HFFc6 (cell line): ENCODE measurements at regions not wholly inside any gene's neighbourhood (a gene's known extent, or its start where the extent isn't known, plus 50 kb on each side); places are given as distances from the start of the nearest gene placed in this dataset.

Source experiments
- DNase-seq: peaks from one replicate; pipeline ENCODE4 v3.0.0-alpha.2; 2018
- H3K27ac Mint-ChIP-seq: 2 replicates; pipeline ENCODE4 v1.8.0; 2020; ENCODE audit warnings: mild to moderate bottlenecking, mixed read lengths
- H3K27me3 Mint-ChIP-seq: 2 replicates; pipeline ENCODE4 v1.8.0; 2021; ENCODE audit warnings: mild to moderate bottlenecking, moderate library complexity, mixed read lengths; ENCODE audit not compliant: insufficient read depth
- H3K36me3 Mint-ChIP-seq: 2 replicates; pipeline ENCODE4 v1.8.0; 2021; ENCODE audit warnings: low read depth, mixed read lengths
- H3K4me1 Mint-ChIP-seq: 2 replicates; pipeline ENCODE4 v1.8.0; 2020; ENCODE audit warnings: low read depth, mixed read lengths
- H3K4me3 Mint-ChIP-seq: 2 replicates; pipeline ENCODE4 v1.8.0; 2020; ENCODE audit warnings: mild to moderate bottlenecking, moderate library complexity, mixed read lengths
- H3K9me3 Mint-ChIP-seq: 2 replicates; pipeline ENCODE4 v1.8.0; 2020; ENCODE audit warnings: mild to moderate bottlenecking, mixed read lengths
- CTCF ChIP-seq: fragments of 200-600 bp; sonication (generic); IDR thresholded peaks from 2 replicates; pipeline ENCODE4 v1.5.0; 2021; ENCODE audit warnings: antibody characterized with exemption, mild to moderate bottlenecking

GRCh38 chr20:24139846-24140245, 151.3 kb upstream of the GGTLC1 start:
- no peaks in the 10 kb centered on the region for H3K36me3 Mint-ChIP-seq
- TF ChIP-seq CTCF: no peak

GRCh38 chr20:24138951-24139350, 150.4 kb upstream of the GGTLC1 start:
- DNase-seq: no peak
- H3K4me3 Mint-ChIP-seq: no peak overlapping the region
- no peaks in the 10 kb centered on the region; the same call in none of the 2 replicates for H3K27me3 Mint-ChIP-seq
- no peaks in the 10 kb centered on the region for H3K36me3 Mint-ChIP-seq
- H3K27ac Mint-ChIP-seq: no peak overlapping the region
- no peak for TF ChIP-seq CTCF
- H3K9me3 Mint-ChIP-seq: no peaks in the 10 kb centered on the region; the same call in 1 of the 2 replicates
- H3K4me1 Mint-ChIP-seq: no peaks in the 10 kb centered on the region; the same call in 1 of the 2 replicates

More at GRCh38 chr20:24139846-24140245, 151.3 kb upstream of the GGTLC1 start:
- H3K27me3 Mint-ChIP-seq: no peaks in the 10 kb centered on the region; the same call in none of the 2 replicates
- H3K4me1 Mint-ChIP-seq: no peaks in the 10 kb centered on the region
- no peak for DNase-seq
- H3K27ac Mint-ChIP-seq: no peak overlapping the region
- H3K4me3 Mint-ChIP-seq: no peak overlapping the region
- no peaks in the 10 kb centered on the region; the same call in 1 of the 2 replicates for H3K9me3 Mint-ChIP-seq

- Mint-ChIP-seq H3K36me3 (no peaks in the 10 kb centered on the region), H3K4me1 (no peaks in the 10 kb centered on the region; the same call in 1 of the 2 replicates), H3K27ac (no peak overlapping the region), H3K4me3 (no peak overlapping the region), H3K27me3 (no peaks in the 10 kb centered on the region; the same call in none of the 2 replicates), H3K9me3 (no peaks in the 10 kb centered on the region; the same call in 1 of the 2 replicates)
- no peak for TF ChIP-seq CTCF
- no peak for DNase-seq
Observed at GRCh38 chr20:24138196-24138857, 149.7 kb upstream of the GGTLC1 start.

GRCh38 chr20:24136659-24137246, 148.2 kb upstream of the GGTLC1 start:
- DNase-seq: no peak
- no peaks in the 10 kb centered on the region; the same call in 1 of the 2 replicates for H3K4me1 Mint-ChIP-seq
- no peak overlapping the region for H3K27ac Mint-ChIP-seq
- H3K27me3 Mint-ChIP-seq: no peaks in the 10 kb centered on the region; the same call in none of the 2 replicates
- no peak overlapping the region for H3K4me3 Mint-ChIP-seq
- peaks cover 1% of the 10 kb centered on the region; the same call in 1 of the 2 replicates for H3K9me3 Mint-ChIP-seq
- no peaks in the 10 kb centered on the region for H3K36me3 Mint-ChIP-seq
- no peak for TF ChIP-seq CTCF

GRCh38 chr20:24135781-24136180, 147.2 kb upstream of the GGTLC1 start:
- H3K36me3 Mint-ChIP-seq: no peaks in the 10 kb centered on the region
- no peaks in the 10 kb centered on the region; the same call in 1 of the 2 replicates for H3K4me1 Mint-ChIP-seq
- H3K27me3 Mint-ChIP-seq: no peaks in the 10 kb centered on the region; the same call in none of the 2 replicates
- no peak for DNase-seq
- no peak overlapping the region for H3K4me3 Mint-ChIP-seq
- TF ChIP-seq CTCF: no peak
- no peak overlapping the region for H3K27ac Mint-ChIP-seq
- peaks cover 4% of the 10 kb centered on the region; the same call in 1 of the 2 replicates for H3K9me3 Mint-ChIP-seq
